ENCODE measurements at regions not wholly inside any gene's neighbourhood (a gene's known extent, or its start where the extent isn't known, plus 50 kb on each side); places are given as distances from the start of the nearest gene placed in this dataset.
"Not testable (repeated sequence)": the region's sequence is repeated elsewhere in the genome, so short reads cannot be mapped to it uniquely, and the experiment has no call there.

GRCh38 chr10:71010730-71011129, 122.4 kb upstream of the PCBD1 start:
- H3K4me3 Mint-ChIP-seq = no peak overlapping the region
- ATAC-seq (replicated peaks) = no peak
- H3K27me3 Mint-ChIP-seq = peaks cover 9% of the 10 kb centered on the region

GRCh38 chr10:71011141-71011540, 122.8 kb upstream of the PCBD1 start:
- no peaks in the 10 kb centered on the region for H3K36me3 Mint-ChIP-seq (ENCODE audit: low read depth)

More at GRCh38 chr10:71010730-71011129, 122.4 kb upstream of the PCBD1 start:
- H3K4me1 Mint-ChIP-seq = no peaks in the 10 kb centered on the region
- H3K36me3 Mint-ChIP-seq (ENCODE audit: low read depth) = no peaks in the 10 kb centered on the region
- H3K9me3 Mint-ChIP-seq = no peaks in the 10 kb centered on the region
- H3K27ac Mint-ChIP-seq = no peak overlapping the region

GRCh38 chr10:71014021-71014805, 125.8 kb upstream of the PCBD1 start:
- Mint-ChIP-seq H3K4me3 (no peak overlapping the region), H3K27ac (no peak overlapping the region), H3K4me1 (no peaks in the 10 kb centered on the region), H3K27me3 (peaks cover 4% of the 10 kb centered on the region), H3K9me3 (no peaks in the 10 kb centered on the region), H3K36me3 (ENCODE audit: low read depth) (no peaks in the 10 kb centered on the region)
- ATAC-seq (replicated peaks) = no peak

More at GRCh38 chr10:71011141-71011540, 122.8 kb upstream of the PCBD1 start:
- H3K27ac Mint-ChIP-seq = no peak overlapping the region
- peaks cover 9% of the 10 kb centered on the region for H3K27me3 Mint-ChIP-seq
- H3K9me3 Mint-ChIP-seq = no peaks in the 10 kb centered on the region
- ATAC-seq (replicated peaks) = no peak
- no peaks in the 10 kb centered on the region for H3K4me1 Mint-ChIP-seq
- H3K4me3 Mint-ChIP-seq = no peak overlapping the region

- Mint-ChIP-seq H3K36me3 (ENCODE audit: low read depth) (no peaks in the 10 kb centered on the region), H3K27ac (no peak overlapping the region), H3K9me3 (no peaks in the 10 kb centered on the region), H3K4me1 (no peaks in the 10 kb centered on the region), H3K27me3 (peaks cover 4% of the 10 kb centered on the region), H3K4me3 (no peak overlapping the region)
- ATAC-seq (replicated peaks) = no peak
Observed at GRCh38 chr10:71015674-71016073, 127.3 kb upstream of the PCBD1 start.

- H3K27me3 Mint-ChIP-seq; H3K36me3 Mint-ChIP-seq (ENCODE audit: low read depth); H3K9me3 Mint-ChIP-seq; H3K4me1 Mint-ChIP-seq; H3K27ac Mint-ChIP-seq; ATAC-seq (replicated peaks); H3K4me3 Mint-ChIP-seq: not testable (repeated sequence)
Observed at GRCh38 chr10:71020061-71020460, 131.7 kb upstream of the PCBD1 start.

- ATAC-seq (replicated peaks) = no peak
- H3K36me3 Mint-ChIP-seq (ENCODE audit: low read depth) = no peaks in the 10 kb centered on the region
- H3K4me1 Mint-ChIP-seq = no peaks in the 10 kb centered on the region
- no peaks in the 10 kb centered on the region for H3K9me3 Mint-ChIP-seq
- no peak overlapping the region for H3K4me3 Mint-ChIP-seq
- H3K27me3 Mint-ChIP-seq = peaks cover 10% of the 10 kb centered on the region
- H3K27ac Mint-ChIP-seq = no peak overlapping the region
Observed at GRCh38 chr10:71021402-71021801, 133.0 kb upstream of the PCBD1 start.

- no peak overlapping the region for H3K27ac Mint-ChIP-seq
- H3K36me3 Mint-ChIP-seq (ENCODE audit: low read depth) = no peaks in the 10 kb centered on the region
- no peak overlapping the region for H3K4me3 Mint-ChIP-seq
- peaks cover 21% of the 10 kb centered on the region for H3K27me3 Mint-ChIP-seq
- H3K9me3 Mint-ChIP-seq = no peaks in the 10 kb centered on the region
- H3K4me1 Mint-ChIP-seq = no peaks in the 10 kb centered on the region
- no peak for ATAC-seq (replicated peaks)
Observed at GRCh38 chr10:71023704-71024283, 135.4 kb upstream of the PCBD1 start.

- Mint-ChIP-seq H3K36me3 (ENCODE audit: low read depth) (no peaks in the 10 kb centered on the region), H3K27me3 (peaks cover 21% of the 10 kb centered on the region), H3K4me1 (no peaks in the 10 kb centered on the region), H3K27ac (no peak overlapping the region), H3K4me3 (no peak overlapping the region), H3K9me3 (no peaks in the 10 kb centered on the region)
- no peak for ATAC-seq (replicated peaks)
Observed at GRCh38 chr10:71024490-71024889, 136.1 kb upstream of the PCBD1 start.

- Mint-ChIP-seq H3K36me3 (ENCODE audit: low read depth) (no peaks in the 10 kb centered on the region), H3K4me3 (no peak overlapping the region), H3K9me3 (no peaks in the 10 kb centered on the region), H3K27ac (no peak overlapping the region), H3K4me1 (no peaks in the 10 kb centered on the region), H3K27me3 (peaks cover 21% of the 10 kb centered on the region)
- no peak for ATAC-seq (replicated peaks)
Observed at GRCh38 chr10:71025535-71025934, 137.2 kb upstream of the PCBD1 start.

GRCh38 chr10:71028066-71028465, 139.7 kb upstream of the PCBD1 start:
- no peak overlapping the region for H3K27ac Mint-ChIP-seq
- peaks cover 29% of the 10 kb centered on the region for H3K27me3 Mint-ChIP-seq
- ATAC-seq (replicated peaks) = no peak
- no peaks in the 10 kb centered on the region for H3K9me3 Mint-ChIP-seq
- H3K36me3 Mint-ChIP-seq (ENCODE audit: low read depth) = no peaks in the 10 kb centered on the region
- H3K4me1 Mint-ChIP-seq = no peaks in the 10 kb centered on the region
- no peak overlapping the region for H3K4me3 Mint-ChIP-seq

GRCh38 chr10:71029411-71029892, 141.1 kb upstream of the PCBD1 start:
- Mint-ChIP-seq H3K9me3 (no peaks in the 10 kb centered on the region), H3K4me3 (no peak overlapping the region), H3K36me3 (ENCODE audit: low read depth) (no peaks in the 10 kb centered on the region), H3K27me3 (peaks cover 24% of the 10 kb centered on the region), H3K27ac (no peak overlapping the region), H3K4me1 (no peaks in the 10 kb centered on the region)
- ATAC-seq (replicated peaks) = no peak

GRCh38 chr10:71029907-71030306, 141.5 kb upstream of the PCBD1 start:
- H3K9me3 Mint-ChIP-seq = no peaks in the 10 kb centered on the region
- H3K36me3 Mint-ChIP-seq (ENCODE audit: low read depth) = no peaks in the 10 kb centered on the region
- no peaks in the 10 kb centered on the region for H3K4me1 Mint-ChIP-seq
- no peak overlapping the region for H3K4me3 Mint-ChIP-seq
- H3K27me3 Mint-ChIP-seq = peaks cover 24% of the 10 kb centered on the region
- no peak for ATAC-seq (replicated peaks)
- H3K27ac Mint-ChIP-seq = no peak overlapping the region

GRCh38 chr10:71031026-71031425, 142.7 kb upstream of the PCBD1 start:
- peaks cover 20% of the 10 kb centered on the region for H3K27me3 Mint-ChIP-seq
- H3K9me3 Mint-ChIP-seq = no peaks in the 10 kb centered on the region
- H3K36me3 Mint-ChIP-seq (ENCODE audit: low read depth) = no peaks in the 10 kb centered on the region
- no peak overlapping the region for H3K4me3 Mint-ChIP-seq
- no peaks in the 10 kb centered on the region for H3K4me1 Mint-ChIP-seq
- H3K27ac Mint-ChIP-seq = no peak overlapping the region
- ATAC-seq (replicated peaks) = no peak

GRCh38 chr10:71031603-71032002, 143.2 kb upstream of the PCBD1 start:
- no peak for ATAC-seq (replicated peaks)
- Mint-ChIP-seq H3K9me3 (no peaks in the 10 kb centered on the region), H3K4me1 (no peaks in the 10 kb centered on the region), H3K36me3 (ENCODE audit: low read depth) (no peaks in the 10 kb centered on the region), H3K27me3 (peaks cover 18% of the 10 kb centered on the region), H3K27ac (no peak overlapping the region), H3K4me3 (no peak overlapping the region)

GRCh38 chr10:71032887-71033286, 144.5 kb upstream of the PCBD1 start:
- no peaks in the 10 kb centered on the region for H3K9me3 Mint-ChIP-seq
- H3K36me3 Mint-ChIP-seq (ENCODE audit: low read depth) = no peaks in the 10 kb centered on the region
- ATAC-seq (replicated peaks) = no peak
- peaks cover 9% of the 10 kb centered on the region for H3K27me3 Mint-ChIP-seq
- no peak overlapping the region for H3K4me3 Mint-ChIP-seq
- H3K4me1 Mint-ChIP-seq = peaks cover 3% of the 10 kb centered on the region
- H3K27ac Mint-ChIP-seq = no peak overlapping the region
